Gastrocnemius medialis (tissue), 4 donors: ENCODE measurements at regions not wholly inside any gene's neighbourhood (a gene's known extent, or its start where the extent isn't known, plus 50 kb on each side); places are given as distances from the start of the nearest gene placed in this dataset.

Source experiments
- POLR2A ChIP-seq, 2 donors: fragments of 450-650 bp; IDR thresholded peaks; one replicate each; pipeline ENCODE4 v1.6.1; 2017; ENCODE audit warnings: antibody characterized with exemption in 2 of 2, mild to moderate bottlenecking in 2 of 2, moderate library complexity in 2 of 2
- TF ChIP-seq, protein P1 (sequence below), 5 experiments: fragments of 450-650 bp in 3 of 5; fragments of 200-600 bp in 2 of 5; sonication (generic) in 2 of 5; IDR thresholded peaks in 4 of 5; conservative IDR thresholded peaks in 1 of 5; 1 replicate in 4 of 5; 2 replicates in 1 of 5; pipeline ENCODE4 v1.5.1; 2016 to 2019; ENCODE audit warnings: antibody characterized with exemption in 5 of 5, mild to moderate bottlenecking in 3 of 5, moderate library complexity in 3 of 5

GRCh38 chr6:67244037-67244436 lies 1391.0 kb upstream of the ADGRB3 start:
- TF ChIP-seq, protein P1, sequence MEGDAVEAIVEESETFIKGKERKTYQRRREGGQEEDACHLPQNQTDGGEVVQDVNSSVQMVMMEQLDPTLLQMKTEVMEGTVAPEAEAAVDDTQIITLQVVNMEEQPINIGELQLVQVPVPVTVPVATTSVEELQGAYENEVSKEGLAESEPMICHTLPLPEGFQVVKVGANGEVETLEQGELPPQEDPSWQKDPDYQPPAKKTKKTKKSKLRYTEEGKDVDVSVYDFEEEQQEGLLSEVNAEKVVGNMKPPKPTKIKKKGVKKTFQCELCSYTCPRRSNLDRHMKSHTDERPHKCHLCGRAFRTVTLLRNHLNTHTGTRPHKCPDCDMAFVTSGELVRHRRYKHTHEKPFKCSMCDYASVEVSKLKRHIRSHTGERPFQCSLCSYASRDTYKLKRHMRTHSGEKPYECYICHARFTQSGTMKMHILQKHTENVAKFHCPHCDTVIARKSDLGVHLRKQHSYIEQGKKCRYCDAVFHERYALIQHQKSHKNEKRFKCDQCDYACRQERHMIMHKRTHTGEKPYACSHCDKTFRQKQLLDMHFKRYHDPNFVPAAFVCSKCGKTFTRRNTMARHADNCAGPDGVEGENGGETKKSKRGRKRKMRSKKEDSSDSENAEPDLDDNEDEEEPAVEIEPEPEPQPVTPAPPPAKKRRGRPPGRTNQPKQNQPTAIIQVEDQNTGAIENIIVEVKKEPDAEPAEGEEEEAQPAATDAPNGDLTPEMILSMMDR (IDR thresholded peaks at IDR 0.05 in 4 of 5, conservative IDR thresholded peaks at IDR 0.05 in 1 of 5): no peak
- TF ChIP-seq POLR2A (IDR thresholded peaks at IDR 0.05): no peak
